Hepatocyte (in vitro differentiated cells): ENCODE measurements at regions not wholly inside any gene's neighbourhood (a gene's known extent, or its start where the extent isn't known, plus 50 kb on each side); places are given as distances from the start of the nearest gene placed in this dataset.
A peak's percentile ranks its signal among the peaks of the same experiment; 100 is the strongest.

ENCODE experiments used
- DNase-seq: peaks from one replicate; pipeline ENCODE4 v3.0.0-alpha.2; 2016; ENCODE audit warnings: low spot score
- H2AFZ ChIP-seq: fragments of 200-600 bp; sonication (generic); 2 replicates; pipeline ENCODE4 v1.6.0; 2016; ENCODE audit warnings: antibody characterized with exemption, mild to moderate bottlenecking
- H3K27ac ChIP-seq: fragments of 200-600 bp; sonication (generic); 2 replicates; pipeline ENCODE4 v1.5.1; 2016; ENCODE audit warnings: mild to moderate bottlenecking
- H3K27me3 ChIP-seq: fragments of 200-600 bp; sonication (generic); 2 replicates; pipeline ENCODE4 v1.6.1; 2016
- H3K36me3 ChIP-seq: fragments of 200-600 bp; sonication (generic); replicated peaks from 2 replicates; pipeline ENCODE4 v1.5.1; 2016; ENCODE audit warnings: low read depth; ENCODE audit not compliant: insufficient read depth
- H3K4me1 ChIP-seq: fragments of 200-600 bp; sonication (generic); 2 replicates; pipeline ENCODE4 v1.5.1; 2016; ENCODE audit warnings: mild to moderate bottlenecking, moderate library complexity; ENCODE audit not compliant: insufficient read depth
- H3K4me2 ChIP-seq: fragments of 200-600 bp; sonication (generic); 2 replicates; pipeline ENCODE4 v1.6.0; 2016
- H3K4me3 ChIP-seq: fragments of 200-600 bp; sonication (generic); 2 replicates; pipeline ENCODE4 v1.5.1; 2016; ENCODE audit warnings: mild to moderate bottlenecking
- H3K79me2 ChIP-seq: fragments of 200-600 bp; sonication (generic); 2 replicates; pipeline ENCODE4 v1.6.0; 2017; ENCODE audit warnings: mild to moderate bottlenecking
- H3K9me2 ChIP-seq: fragments of 200-600 bp; sonication (generic); replicated peaks from 2 replicates; pipeline ENCODE4 v1.6.0; 2017; ENCODE audit warnings: mild to moderate bottlenecking; ENCODE audit not compliant: insufficient read depth
- H3K9me3 ChIP-seq: fragments of 200-600 bp; sonication (generic); 2 replicates; pipeline ENCODE4 v1.5.1; 2016; ENCODE audit warnings: low read depth, mild to moderate bottlenecking
- H4K20me1 ChIP-seq: fragments of 200-600 bp; sonication (generic); 2 replicates; pipeline ENCODE4 v1.6.0; 2016; ENCODE audit warnings: mild to moderate bottlenecking; ENCODE audit not compliant: insufficient read depth, poor library complexity, severe bottlenecking
- EZH2 ChIP-seq: fragments of 200-600 bp; sonication (generic); IDR thresholded peaks from 2 replicates; pipeline ENCODE4 v1.6.1; 2016; ENCODE audit warnings: antibody characterized with exemption, mild to moderate bottlenecking, borderline replicate concordance
- EZH2phosphoT487 ChIP-seq: fragments of 200-600 bp; sonication (generic); IDR thresholded peaks from one replicate; pipeline ENCODE4 v1.6.1; 2018; ENCODE audit warnings: antibody characterized with exemption, mild to moderate bottlenecking, low read depth, moderate library complexity; ENCODE audit not compliant: unreplicated experiment, severe bottlenecking
- WGBS: methylation state at CpG from one replicate; pipeline ENCODE4 v1.1.6; 2016; ENCODE audit warnings: low lambda C conversion rate; ENCODE audit errors: missing lambda C conversion rate; 5-methylcytosine and 5-hydroxymethylcytosine counted together
- TF ChIP-seq, protein P1 (sequence below): fragments of 200-600 bp; sonication (generic); IDR thresholded peaks from 2 replicates; pipeline ENCODE4 v1.5.1; 2016; ENCODE audit warnings: antibody characterized with exemption, mild to moderate bottlenecking; ENCODE audit not compliant: poor library complexity

GRCh38 chr7:52659178-52659577 is 376.3 kb upstream of the POM121L12 start:
- Histone ChIP-seq H3K9me2 (no peaks in the 10 kb centered on the region), H3K4me2 (no peak overlapping the region), H3K27me3 (no peaks in the 10 kb centered on the region), H3K79me2 (no peaks in the 10 kb centered on the region), H2AFZ (no peak overlapping the region), H3K36me3 (no peaks in the 10 kb centered on the region), H4K20me1 (no peaks in the 10 kb centered on the region), H3K4me1 (peaks cover 4% of the 10 kb centered on the region), H3K4me3 (no peak overlapping the region), H3K27ac (no peak overlapping the region), H3K9me3 (no peaks in the 10 kb centered on the region)
- no peak for DNase-seq
- WGBS = 65% methylated on average over 3 of the region's 3 CpGs
- TF ChIP-seq, protein P1, sequence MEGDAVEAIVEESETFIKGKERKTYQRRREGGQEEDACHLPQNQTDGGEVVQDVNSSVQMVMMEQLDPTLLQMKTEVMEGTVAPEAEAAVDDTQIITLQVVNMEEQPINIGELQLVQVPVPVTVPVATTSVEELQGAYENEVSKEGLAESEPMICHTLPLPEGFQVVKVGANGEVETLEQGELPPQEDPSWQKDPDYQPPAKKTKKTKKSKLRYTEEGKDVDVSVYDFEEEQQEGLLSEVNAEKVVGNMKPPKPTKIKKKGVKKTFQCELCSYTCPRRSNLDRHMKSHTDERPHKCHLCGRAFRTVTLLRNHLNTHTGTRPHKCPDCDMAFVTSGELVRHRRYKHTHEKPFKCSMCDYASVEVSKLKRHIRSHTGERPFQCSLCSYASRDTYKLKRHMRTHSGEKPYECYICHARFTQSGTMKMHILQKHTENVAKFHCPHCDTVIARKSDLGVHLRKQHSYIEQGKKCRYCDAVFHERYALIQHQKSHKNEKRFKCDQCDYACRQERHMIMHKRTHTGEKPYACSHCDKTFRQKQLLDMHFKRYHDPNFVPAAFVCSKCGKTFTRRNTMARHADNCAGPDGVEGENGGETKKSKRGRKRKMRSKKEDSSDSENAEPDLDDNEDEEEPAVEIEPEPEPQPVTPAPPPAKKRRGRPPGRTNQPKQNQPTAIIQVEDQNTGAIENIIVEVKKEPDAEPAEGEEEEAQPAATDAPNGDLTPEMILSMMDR = no peak
- TF ChIP-seq EZH2phosphoT487 = no peak
- no peak for TF ChIP-seq EZH2

- WGBS = 39% methylated on average over 3 of the region's 3 CpGs
- Histone ChIP-seq H2AFZ (no peak overlapping the region), H3K9me3 (no peaks in the 10 kb centered on the region), H3K36me3 (no peaks in the 10 kb centered on the region), H3K4me3 (no peak overlapping the region), H4K20me1 (no peaks in the 10 kb centered on the region), H3K4me1 (peaks cover 4% of the 10 kb centered on the region), H3K4me2 (no peak overlapping the region), H3K9me2 (no peaks in the 10 kb centered on the region), H3K79me2 (no peaks in the 10 kb centered on the region), H3K27me3 (no peaks in the 10 kb centered on the region), H3K27ac (peak overlapping the region; percentile 9)
- no peak for TF ChIP-seq EZH2
- TF ChIP-seq, protein P1 = no peak
- no peak for TF ChIP-seq EZH2phosphoT487
- DNase-seq = no peak
These were observed 379.3 kb upstream of the POM121L12 start for GRCh38 chr7:52656098-52656497.

DNA sequence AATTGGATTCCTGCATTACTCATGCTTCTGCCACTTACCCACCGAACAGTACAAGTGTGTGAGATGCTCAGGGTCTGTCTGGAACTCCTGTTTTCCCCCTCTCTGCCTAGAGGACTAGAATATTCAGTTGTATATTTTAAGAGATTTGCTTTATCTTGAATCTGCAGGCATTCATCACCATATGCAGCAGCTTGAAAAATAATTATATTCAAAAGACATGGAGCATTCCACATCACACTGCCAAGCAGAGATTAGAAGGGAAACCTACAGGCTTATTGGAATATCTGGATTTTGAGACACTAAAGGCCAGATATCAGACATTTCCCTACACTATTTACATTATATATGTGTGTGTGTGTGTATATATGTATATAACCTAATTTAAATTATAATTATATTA is 382.8 kb upstream of the POM121L12 start:
- no peak overlapping the region for H3K4me2 ChIP-seq
- peaks cover 4% of the 10 kb centered on the region for H3K4me1 ChIP-seq
- no peak for DNase-seq
- TF ChIP-seq EZH2 (no peak), EZH2phosphoT487 (no peak)
- TF ChIP-seq, protein P1 = no peak
- no peaks in the 10 kb centered on the region for H3K9me2 ChIP-seq
- H4K20me1 ChIP-seq = no peaks in the 10 kb centered on the region
- no peaks in the 10 kb centered on the region for H3K79me2 ChIP-seq
- WGBS = 86% methylated on average over 1 of the region's 1 CpG
- H3K27ac ChIP-seq = no peak overlapping the region
- H3K4me3 ChIP-seq = no peak overlapping the region
- no peaks in the 10 kb centered on the region for H3K27me3 ChIP-seq
- H3K36me3 ChIP-seq = no peaks in the 10 kb centered on the region
- H3K9me3 ChIP-seq = no peaks in the 10 kb centered on the region
- H2AFZ ChIP-seq = no peak overlapping the region

DNA sequence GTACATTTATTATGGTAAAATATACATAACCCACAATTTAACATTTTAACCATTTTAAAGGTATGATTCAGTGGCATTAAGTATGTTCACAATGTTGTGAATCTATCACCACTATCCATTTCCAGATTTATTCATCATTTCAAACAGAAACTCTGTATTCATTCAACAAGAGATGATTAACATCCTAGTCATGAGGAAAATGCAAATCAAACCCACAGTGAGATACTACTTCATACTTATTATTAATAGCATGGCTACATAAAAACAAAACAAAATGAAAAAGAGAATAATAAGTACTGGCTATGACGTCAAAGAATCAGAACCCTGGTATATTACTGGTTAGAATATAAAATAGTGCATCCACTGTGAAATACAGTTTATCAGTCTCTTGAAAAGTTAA is 386.6 kb upstream of the POM121L12 start:
- no peak overlapping the region for H3K27ac ChIP-seq
- H3K4me3 ChIP-seq = no peak overlapping the region
- no peaks in the 10 kb centered on the region for H3K36me3 ChIP-seq
- TF ChIP-seq EZH2phosphoT487 (no peak), EZH2 (no peak)
- TF ChIP-seq, protein P1 = no peak
- H3K27me3 ChIP-seq = no peaks in the 10 kb centered on the region
- H3K4me2 ChIP-seq = no peak overlapping the region
- H3K9me2 ChIP-seq = no peaks in the 10 kb centered on the region
- H4K20me1 ChIP-seq = no peaks in the 10 kb centered on the region
- H2AFZ ChIP-seq = no peak overlapping the region
- no peak for DNase-seq
- no peaks in the 10 kb centered on the region for H3K4me1 ChIP-seq
- WGBS = 100% methylated on average over 1 of the region's 1 CpG
- no peaks in the 10 kb centered on the region for H3K9me3 ChIP-seq
- H3K79me2 ChIP-seq = no peaks in the 10 kb centered on the region
